ENCODE measurements at regions not wholly inside any gene's neighbourhood (a gene's known extent, or its start where the extent isn't known, plus 50 kb on each side); places are given as distances from the start of the nearest gene placed in this dataset.

- peak overlapping the region; percentile 68 to 76 for H3K4me3 ChIP-seq (ENCODE audit: low read depth in 1 of 2, low read length in 2 of 2)
- H3K27me3 ChIP-seq (ENCODE audit: insufficient read depth, low read length, poor library complexity), result no peaks in the 10 kb centered on the region
- no peaks in the 10 kb centered on the region for H3K9me3 ChIP-seq (ENCODE audit: insufficient read depth, low read length, severe bottlenecking)
- peak overlapping the region; percentile 100 for H3K27ac ChIP-seq (ENCODE audit: low read length)
- H3K4me1 ChIP-seq (ENCODE audit: insufficient read depth, low read length), result peaks cover 33% of the 10 kb centered on the region
- ATAC-seq (ENCODE audit: insufficient read depth, low read depth), result no peak
- H4K20me1 ChIP-seq (ENCODE audit: insufficient read depth, low read length), result peaks cover 15% of the 10 kb centered on the region
- peak overlapping the region; percentile 45 for H3K4me2 ChIP-seq (ENCODE audit: insufficient read depth, low read length)
- H3K79me2 ChIP-seq (ENCODE audit: insufficient read depth, low read length), result peaks cover 58% of the 10 kb centered on the region
- peak overlapping the region; percentile 91 for H3K9ac ChIP-seq (ENCODE audit: low read depth, low read length)
- H3K36me3 ChIP-seq (ENCODE audit: insufficient read depth, low read length), result peaks cover 9% of the 10 kb centered on the region
- no peak overlapping the region for H2AFZ ChIP-seq (ENCODE audit: low read depth, low read length)
- DNase-seq, result no peak
- TF ChIP-seq CTCF (IDR thresholded peaks at IDR 0.05; ENCODE audit: borderline replicate concordance, extremely low read depth, low read length, poor library complexity, severe bottlenecking), result no peak
- TF ChIP-seq EZH2 (IDR thresholded peaks at IDR 0.05; ENCODE audit: borderline replicate concordance, low read depth, low read length, severe bottlenecking), result no peak
These were observed 110.4 kb downstream of the HFE start for GRCh38 chr6:26197636-26197932.

- no peak for TF ChIP-seq CTCF (IDR thresholded peaks at IDR 0.05; ENCODE audit: borderline replicate concordance, extremely low read depth, low read length, poor library complexity, severe bottlenecking)
- no peak for TF ChIP-seq EZH2 (IDR thresholded peaks at IDR 0.05; ENCODE audit: borderline replicate concordance, low read depth, low read length, severe bottlenecking)
- Histone ChIP-seq H3K27ac (ENCODE audit: low read length) (peak overlapping the region; percentile 100), H3K4me1 (ENCODE audit: insufficient read depth, low read length) (peaks cover 38% of the 10 kb centered on the region), H3K36me3 (ENCODE audit: insufficient read depth, low read length) (peaks cover 9% of the 10 kb centered on the region), H3K27me3 (ENCODE audit: insufficient read depth, low read length, poor library complexity) (no peaks in the 10 kb centered on the region), H4K20me1 (ENCODE audit: insufficient read depth, low read length) (peaks cover 15% of the 10 kb centered on the region), H3K9me3 (ENCODE audit: insufficient read depth, low read length, severe bottlenecking) (no peaks in the 10 kb centered on the region), H2AFZ (ENCODE audit: low read depth, low read length) (no peak overlapping the region), H3K4me2 (ENCODE audit: insufficient read depth, low read length) (peak overlapping the region; percentile 45), H3K9ac (ENCODE audit: low read depth, low read length) (peak overlapping the region; percentile 91), H3K79me2 (ENCODE audit: insufficient read depth, low read length) (peaks cover 58% of the 10 kb centered on the region), H3K4me3 (ENCODE audit: low read depth in 1 of 2, low read length in 2 of 2) (peak overlapping the region; percentile 68 to 76)
- peak; percentile 72 for DNase-seq
- 0 out of 3 replicates have a peak, but pooled peaks have one; percentile 0 for ATAC-seq (ENCODE audit: insufficient read depth, low read depth)
These were observed 110.9 kb downstream of the HFE start for GRCh38 chr6:26197933-26198721.

- H4K20me1 ChIP-seq (ENCODE audit: insufficient read depth, low read length), result peaks cover 15% of the 10 kb centered on the region
- no peaks in the 10 kb centered on the region for H3K27me3 ChIP-seq (ENCODE audit: insufficient read depth, low read length, poor library complexity)
- H3K4me3 ChIP-seq (ENCODE audit: low read depth in 1 of 2, low read length in 2 of 2), result peak overlapping the region; percentile 68 to 76
- H3K9me3 ChIP-seq (ENCODE audit: insufficient read depth, low read length, severe bottlenecking), result no peaks in the 10 kb centered on the region
- DNase-seq (no peak), ATAC-seq (ENCODE audit: insufficient read depth, low read depth) (peak; percentile 4)
- peak overlapping the region; percentile 45 for H3K4me2 ChIP-seq (ENCODE audit: insufficient read depth, low read length)
- peaks cover 9% of the 10 kb centered on the region for H3K36me3 ChIP-seq (ENCODE audit: insufficient read depth, low read length)
- H2AFZ ChIP-seq (ENCODE audit: low read depth, low read length), result no peak overlapping the region
- peaks cover 62% of the 10 kb centered on the region for H3K79me2 ChIP-seq (ENCODE audit: insufficient read depth, low read length)
- peak overlapping the region; percentile 100 for H3K27ac ChIP-seq (ENCODE audit: low read length)
- TF ChIP-seq CTCF (IDR thresholded peaks at IDR 0.05; ENCODE audit: borderline replicate concordance, extremely low read depth, low read length, poor library complexity, severe bottlenecking) (no peak), EZH2 (IDR thresholded peaks at IDR 0.05; ENCODE audit: borderline replicate concordance, low read depth, low read length, severe bottlenecking) (no peak)
- peak overlapping the region; percentile 91 for H3K9ac ChIP-seq (ENCODE audit: low read depth, low read length)
- H3K4me1 ChIP-seq (ENCODE audit: insufficient read depth, low read length), result peaks cover 44% of the 10 kb centered on the region
These were observed 111.5 kb downstream of the HFE start for GRCh38 chr6:26198722-26199056.
